ENCODE measurements at regions not wholly inside any gene's neighbourhood (a gene's known extent, or its start where the extent isn't known, plus 50 kb on each side); places are given as distances from the start of the nearest gene placed in this dataset.
"Not testable (repeated sequence)": the region's sequence is repeated elsewhere in the genome, so short reads cannot be mapped to it uniquely, and the experiment has no call there.

DNA sequence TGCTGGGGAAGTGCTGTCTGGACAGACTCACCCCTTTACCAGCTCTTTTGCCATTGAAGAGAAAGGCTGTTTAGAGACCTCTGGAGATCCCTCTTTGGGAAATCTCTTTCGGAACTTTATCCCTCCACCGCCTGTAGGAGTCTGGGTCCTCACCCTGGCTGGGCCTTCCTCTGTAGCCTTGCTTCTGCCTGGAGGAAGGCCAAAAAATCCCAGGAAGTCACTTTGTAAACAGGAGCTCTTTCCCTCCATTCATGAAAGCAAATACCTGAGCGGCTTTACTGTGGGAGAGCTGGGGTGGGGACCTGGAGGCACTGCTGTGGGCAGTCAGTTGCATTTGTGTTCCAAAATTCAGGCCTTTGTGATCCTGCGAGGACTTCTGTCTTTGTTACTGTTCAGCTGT, 126.2 kb downstream of the KLF6 start:
- DNase-seq, result no peak

DNA sequence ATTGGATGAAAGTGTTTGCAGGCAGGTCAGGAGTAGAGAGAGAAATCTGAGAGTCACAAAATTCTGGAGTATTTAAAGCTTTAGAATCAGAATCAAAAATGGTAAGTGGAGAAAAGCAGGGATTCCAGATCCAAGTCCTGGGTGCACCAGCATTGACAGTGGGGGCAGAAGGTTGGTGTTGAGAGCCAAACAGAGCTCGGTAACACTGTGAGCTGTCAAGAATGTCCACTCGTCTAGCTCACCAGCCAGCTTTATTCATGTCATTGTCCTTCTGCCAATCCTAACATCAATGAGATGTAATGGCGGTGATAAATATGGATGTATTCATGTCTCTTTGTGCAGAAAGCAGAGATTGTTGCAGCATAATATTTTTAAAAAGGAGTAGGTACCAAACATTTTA, 128.8 kb downstream of the KLF6 start:
- no peak for DNase-seq

- no peak for DNase-seq
Measured at GRCh38 chr10:3655528-3655927, 129.5 kb downstream of the KLF6 start.

DNA sequence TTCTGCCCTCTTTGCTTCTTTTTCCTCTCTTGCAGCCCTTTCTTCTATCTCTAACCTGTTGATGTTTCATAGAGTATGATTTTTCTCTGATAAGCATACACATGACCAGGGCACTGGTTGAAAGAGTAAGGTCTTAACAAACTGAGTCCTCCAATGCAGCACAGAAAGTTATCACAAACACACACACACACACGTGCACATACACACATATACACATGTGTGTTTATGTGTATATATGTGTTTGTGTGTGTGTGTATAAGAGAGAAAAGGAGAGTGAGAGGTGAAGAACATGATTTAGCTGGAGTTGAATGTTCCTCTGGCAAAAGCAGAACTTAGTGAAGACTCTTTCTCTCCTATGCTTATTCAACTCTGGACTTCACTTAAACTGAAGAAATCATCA, 130.0 kb downstream of the KLF6 start:
- DNase-seq, result no peak

DNA sequence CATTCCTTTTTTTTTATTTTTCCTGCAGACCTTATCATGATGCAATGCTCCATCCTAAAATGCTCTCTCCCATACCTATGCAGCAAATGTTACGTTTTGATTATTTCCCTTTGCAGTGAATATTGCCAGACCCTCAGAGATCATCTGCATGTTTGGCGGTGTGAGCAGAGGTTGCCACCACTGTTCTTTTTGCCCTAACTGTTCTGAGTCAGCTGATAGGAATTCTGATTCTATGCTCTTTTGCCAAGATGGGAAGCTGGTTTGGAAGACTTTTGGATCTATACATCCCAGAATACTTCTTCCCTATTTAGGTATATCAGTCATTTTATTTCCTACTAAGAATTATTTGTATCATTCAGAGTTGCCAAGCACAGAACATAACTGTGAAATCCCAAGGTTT, 130.5 kb downstream of the KLF6 start:
- no peak for DNase-seq

GRCh38 chr10:3653303-3653702, 131.7 kb downstream of the KLF6 start:
- not testable (repeated sequence) for DNase-seq

DNA sequence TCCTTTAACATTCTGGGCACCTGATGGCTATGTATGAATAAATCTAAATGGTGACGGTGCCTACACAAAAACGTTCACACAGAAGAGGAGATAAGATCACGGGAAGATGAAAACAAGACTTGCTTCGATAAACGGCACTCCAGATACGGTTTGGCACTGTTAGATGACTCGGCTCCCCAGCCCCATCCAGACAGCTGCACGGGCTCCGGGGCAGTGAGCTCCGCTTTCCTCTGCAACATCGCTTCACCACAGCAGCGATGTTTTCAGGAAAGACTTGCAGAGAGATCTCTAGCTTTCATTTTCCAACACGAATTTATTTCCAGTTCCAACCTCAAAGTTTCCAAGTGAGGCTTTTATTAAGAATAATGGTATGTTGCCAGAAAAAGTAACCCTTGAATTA, 132.1 kb downstream of the KLF6 start:
- DNase-seq, result no peak

- DNase-seq, result no peak
Measured at GRCh38 chr10:3651969-3652653, 132.9 kb downstream of the KLF6 start.

- no peak for DNase-seq
Measured at GRCh38 chr10:3648576-3648975, 136.4 kb downstream of the KLF6 start.

- no peak for DNase-seq
Measured at GRCh38 chr10:3648170-3648569, 136.8 kb downstream of the KLF6 start.

DNA sequence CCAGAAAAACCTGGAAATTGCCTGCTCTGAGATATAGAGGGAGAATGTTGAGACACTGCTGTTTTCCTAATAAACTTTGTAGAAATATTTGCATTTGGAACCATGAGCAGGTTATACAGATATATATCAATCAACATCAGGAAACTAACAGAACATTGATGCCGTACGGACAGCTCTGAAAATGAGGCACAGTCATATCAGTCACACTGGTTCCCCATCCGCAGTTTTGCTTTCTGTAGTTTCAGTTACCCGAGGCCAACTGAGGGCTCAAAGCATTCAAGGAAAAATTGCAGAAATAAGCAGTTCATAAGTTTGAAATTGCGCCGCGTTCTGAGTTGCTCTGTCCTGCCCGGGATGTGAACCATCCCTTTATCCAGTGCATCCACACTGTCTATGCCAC, 137.9 kb downstream of the KLF6 start:
- DNase-seq, result no peak

DNA sequence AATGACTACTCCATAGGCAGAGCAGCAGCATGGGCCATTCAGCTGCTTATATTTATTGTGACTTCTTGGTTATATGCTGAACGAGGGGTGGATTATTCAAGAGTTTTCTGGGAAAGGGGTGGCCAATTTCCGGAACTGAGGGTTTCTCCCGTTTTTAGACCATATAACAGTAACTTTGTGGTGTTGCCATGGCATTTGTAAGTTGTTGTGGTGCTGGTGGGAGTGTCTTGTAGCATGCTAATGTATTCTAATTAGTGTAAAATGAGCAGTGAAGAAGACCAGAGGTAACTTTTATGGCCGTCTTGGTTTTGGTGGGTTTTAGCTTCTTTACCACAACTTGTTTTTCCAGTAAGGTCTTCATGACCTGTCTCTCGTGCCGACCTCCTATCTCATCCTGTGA, 139.6 kb downstream of the KLF6 start:
- no peak for DNase-seq

GRCh38 chr10:3640816-3641215, 144.2 kb downstream of the KLF6 start:
- no peak for DNase-seq

DNA sequence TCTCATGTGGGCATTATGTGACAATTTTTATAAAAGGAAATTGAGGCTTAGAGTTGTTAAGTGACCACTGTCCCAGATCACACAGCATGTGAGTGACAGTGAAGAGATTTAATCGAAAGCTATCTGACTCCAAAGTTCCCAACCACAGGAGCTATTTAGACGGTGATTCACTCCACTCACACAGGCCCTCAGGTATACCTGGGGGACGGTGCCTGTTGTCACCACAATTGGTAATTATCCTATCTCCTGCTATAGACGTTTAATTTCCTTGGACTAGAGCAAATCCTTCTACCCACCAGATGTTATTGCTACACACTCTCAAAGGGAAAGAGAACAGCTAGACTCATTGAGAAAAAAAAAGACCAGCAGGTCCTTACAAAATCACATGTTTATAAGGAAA, 145.5 kb downstream of the KLF6 start:
- no peak for DNase-seq

DNA sequence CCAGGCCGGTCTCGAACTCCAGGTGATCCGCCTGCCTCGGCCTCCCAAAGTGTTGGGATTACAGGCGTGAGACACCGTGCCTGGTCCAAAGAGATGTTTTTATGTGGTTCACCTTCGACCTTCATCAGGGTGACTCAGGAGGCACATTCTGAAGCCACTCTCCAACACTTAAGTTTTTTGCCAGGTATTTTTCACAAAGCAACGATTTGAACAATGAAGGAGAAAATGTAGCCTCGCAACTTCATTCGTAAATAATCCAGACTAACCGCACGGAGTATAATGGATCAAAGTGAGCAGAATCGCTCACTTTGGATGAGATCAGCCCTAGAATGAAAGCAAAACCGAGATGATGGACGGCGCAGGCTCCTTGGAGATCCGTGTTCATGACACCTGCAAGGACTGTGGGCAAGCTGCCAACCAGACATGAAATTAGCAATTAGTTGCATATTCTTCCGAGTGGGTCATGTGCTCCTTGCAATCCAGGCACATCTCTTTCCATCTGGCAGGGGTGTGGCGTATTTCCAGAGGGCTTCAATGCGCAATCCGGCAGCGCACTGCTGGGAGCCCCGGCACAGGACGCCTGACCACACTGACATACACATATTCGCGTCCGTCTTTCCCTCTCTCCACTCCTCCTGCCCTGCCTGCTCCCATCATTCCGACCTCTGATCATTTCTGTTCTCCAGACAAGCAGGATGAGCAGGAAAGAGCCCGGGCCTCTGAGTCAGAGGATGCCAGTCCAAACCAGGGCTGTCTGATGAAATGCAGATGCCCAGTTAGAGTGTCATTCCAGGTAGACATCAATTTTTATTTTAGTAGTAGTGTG, 148.4 kb downstream of the KLF6 start:
- no peak for DNase-seq

DNA sequence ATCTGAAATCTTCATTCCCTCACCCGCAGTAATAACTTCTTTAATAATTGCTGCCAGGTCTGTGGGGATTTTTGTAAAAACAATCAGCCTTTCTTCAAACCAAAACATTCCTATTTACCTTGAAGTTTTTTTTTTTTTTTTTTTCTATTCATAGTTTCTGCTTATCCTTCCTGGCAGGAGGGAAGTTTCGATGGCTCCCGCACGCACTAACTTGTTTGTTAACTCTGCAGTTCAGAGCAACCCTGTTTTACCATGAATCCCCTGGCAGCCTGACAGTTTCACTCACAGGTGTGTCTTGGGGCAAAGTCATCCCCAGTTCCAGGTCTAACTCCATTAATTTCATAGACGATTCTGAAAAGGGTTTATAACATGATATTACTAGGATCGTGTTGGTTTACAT, 149.3 kb downstream of the KLF6 start:
- no peak for DNase-seq

DNA sequence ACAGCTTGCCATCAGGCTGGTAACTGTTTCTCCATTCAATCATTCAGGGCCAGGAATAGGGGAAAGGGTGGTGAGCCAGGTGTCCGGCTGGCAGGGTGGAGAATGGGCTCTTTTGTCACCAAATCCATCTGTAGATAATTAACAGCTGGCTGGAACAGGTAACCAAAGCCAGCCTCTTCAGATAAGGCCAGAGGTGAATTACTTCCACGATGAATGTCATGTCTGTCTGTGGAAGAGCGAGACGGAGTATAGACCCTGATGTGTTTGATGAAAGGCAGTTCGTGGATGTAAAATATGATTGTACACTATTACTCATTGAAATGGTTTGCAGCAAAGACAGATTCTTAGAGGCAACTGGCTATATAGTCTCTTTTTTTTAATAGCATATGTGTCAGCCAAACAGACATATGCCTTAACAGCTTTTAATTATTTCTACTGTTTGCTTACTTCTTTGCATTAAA, 149.8 kb downstream of the KLF6 start:
- no peak for DNase-seq

- DNase-seq, result not testable (repeated sequence)
Measured at GRCh38 chr10:3634646-3635045, 150.4 kb downstream of the KLF6 start.

DNA sequence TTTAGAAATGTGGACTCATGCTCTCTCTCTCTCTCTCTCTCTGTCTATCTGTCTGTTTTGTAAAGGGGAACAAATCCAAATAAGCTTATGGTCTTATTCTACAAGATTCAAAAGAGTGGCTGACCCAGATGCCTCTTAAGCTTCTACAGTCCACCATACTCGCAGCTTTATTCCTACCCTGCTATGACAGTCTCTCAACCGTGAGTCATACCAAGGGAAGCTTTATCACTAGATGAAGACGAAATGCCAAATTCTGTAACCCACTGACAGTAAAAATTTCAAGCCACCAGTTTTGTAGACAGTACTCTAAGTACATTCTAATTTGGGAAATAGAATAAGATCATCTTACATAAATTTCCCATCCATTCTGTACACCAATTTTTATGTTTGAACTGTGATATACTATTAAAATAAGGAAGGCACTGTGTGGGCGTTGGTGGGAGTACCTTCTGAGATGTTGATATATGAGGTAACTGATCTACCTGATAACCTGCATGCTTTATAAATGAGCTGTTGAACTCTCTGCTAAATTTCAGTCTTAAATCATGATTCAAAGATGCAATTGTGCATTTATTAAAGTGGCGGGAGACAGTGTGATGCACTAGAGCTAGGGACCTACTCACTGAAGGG, 153.2 kb downstream of the KLF6 start:
- no peak for DNase-seq

GRCh38 chr10:3631291-3631690, 153.7 kb downstream of the KLF6 start:
- no peak for DNase-seq

DNA sequence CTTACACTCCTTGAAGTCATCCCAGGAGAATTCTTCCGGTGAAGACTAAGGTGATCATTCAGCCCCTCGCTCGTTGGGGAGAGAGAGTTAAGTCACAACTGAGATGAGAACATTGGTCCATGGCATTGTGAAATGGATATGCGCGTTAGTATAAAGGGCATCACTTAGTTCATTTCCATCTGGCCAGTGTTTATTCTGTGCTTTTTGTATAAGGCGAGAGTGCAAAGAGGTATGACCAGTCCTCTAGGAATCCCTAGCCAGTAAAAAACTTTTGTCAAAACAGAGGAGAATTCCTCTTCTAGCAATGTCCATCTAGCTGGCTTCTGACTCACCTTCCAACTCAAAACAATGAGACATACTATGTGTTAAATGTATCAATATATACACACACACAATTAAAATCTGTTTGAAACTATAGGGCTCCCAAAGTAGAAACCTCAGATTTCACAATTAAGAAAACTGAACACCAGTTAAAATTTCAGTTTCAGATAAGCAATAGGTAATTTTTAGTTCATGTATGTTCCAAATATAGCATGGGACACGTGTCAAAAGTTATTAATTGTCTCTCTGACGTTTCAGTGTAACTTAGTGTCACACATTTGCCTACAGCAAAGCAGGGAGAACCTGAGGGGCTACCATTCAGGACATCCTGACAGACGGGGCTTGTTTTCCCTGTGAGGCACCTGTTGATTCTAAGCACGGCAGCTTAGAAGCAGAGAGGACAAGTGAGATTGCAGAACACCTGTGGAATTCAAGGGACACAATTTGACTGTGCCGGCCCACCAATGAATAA, 158.9 kb downstream of the KLF6 start:
- DNase-seq, result no peak

DNA sequence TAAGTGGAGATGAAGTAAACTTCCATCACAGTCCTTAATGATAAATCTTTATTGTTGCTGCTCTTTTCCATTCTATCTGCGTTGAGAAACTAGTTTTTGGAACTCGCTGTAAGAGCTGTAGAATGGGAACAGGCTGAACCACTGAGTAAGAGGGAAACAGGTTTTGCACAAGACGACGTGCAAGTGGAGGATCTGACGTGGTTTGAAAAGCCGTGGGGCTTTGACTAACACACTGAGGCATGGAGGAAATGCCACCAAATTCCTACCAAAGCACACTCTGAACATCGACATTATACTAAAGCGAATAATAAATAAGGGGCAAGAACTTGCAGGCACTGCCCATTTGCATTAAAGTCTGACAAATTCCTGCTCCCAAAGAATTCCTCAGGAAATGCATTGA, 160.6 kb downstream of the KLF6 start:
- DNase-seq, result no peak

DNA sequence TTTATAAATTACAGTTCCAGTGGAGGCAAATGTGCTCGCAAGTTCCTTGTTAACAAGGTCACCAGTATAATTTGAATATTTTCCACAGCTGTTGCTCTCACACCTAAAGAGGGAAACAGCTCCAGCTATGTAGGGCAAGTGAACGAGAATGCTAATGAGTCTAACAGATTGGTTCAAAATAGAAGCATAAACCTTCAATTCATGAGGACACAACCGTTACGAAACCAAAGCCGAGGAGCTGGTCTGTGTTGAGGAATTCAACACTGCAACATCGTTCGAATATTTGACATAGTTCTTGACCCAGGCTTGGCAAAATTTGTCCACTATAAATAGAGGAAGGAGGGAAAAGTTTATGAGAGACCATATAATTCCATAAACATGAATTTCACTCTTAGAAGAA, 161.3 kb downstream of the KLF6 start:
- DNase-seq, result no peak

Data from NCI-H2107 (cell line).